GM19035 (cell line): ENCODE measurements at regions not wholly inside any gene's neighbourhood (a gene's known extent, or its start where the extent isn't known, plus 50 kb on each side); places are given as distances from the start of the nearest gene placed in this dataset.

Experiments used
- ATAC-seq: cut with Tn5 transposase; IDR thresholded peaks from one replicate; pipeline ENCODE4 v1.9.1; 2021; ENCODE audit not compliant: unreplicated experiment

GRCh38 chr6:23454080-23454976 is 671.7 kb upstream of the NRSN1 start:
- no peak for ATAC-seq

GRCh38 chr6:23455754-23456153 is 670.3 kb upstream of the NRSN1 start:
- no peak for ATAC-seq

GRCh38 chr6:23456396-23456795 is 669.6 kb upstream of the NRSN1 start:
- ATAC-seq = no peak

GRCh38 chr6:23457321-23457720 is 668.7 kb upstream of the NRSN1 start:
- ATAC-seq = no peak

GRCh38 chr6:23465912-23466311 is 660.1 kb upstream of the NRSN1 start:
- ATAC-seq = no peak

GRCh38 chr6:23477586-23477985 is 648.4 kb upstream of the NRSN1 start:
- no peak for ATAC-seq

GRCh38 chr6:23478312-23478711 is 647.7 kb upstream of the NRSN1 start:
- ATAC-seq = no peak

- no peak for ATAC-seq
Measured at GRCh38 chr6:23483896-23484295, 642.1 kb upstream of the NRSN1 start.

- no peak for ATAC-seq
Measured at GRCh38 chr6:23494367-23494766, 631.6 kb upstream of the NRSN1 start.

- ATAC-seq = no peak
Measured at GRCh38 chr6:23498013-23498412, 628.0 kb upstream of the NRSN1 start.

- ATAC-seq = no peak
Measured at GRCh38 chr6:23499549-23499948, 626.5 kb upstream of the NRSN1 start.

- ATAC-seq = no peak
Measured at GRCh38 chr6:23503173-23503572, 622.8 kb upstream of the NRSN1 start.

- no peak for ATAC-seq
Measured at GRCh38 chr6:23505026-23505425, 621.0 kb upstream of the NRSN1 start.

- no peak for ATAC-seq
Measured at GRCh38 chr6:23510778-23511510, 615.1 kb upstream of the NRSN1 start.

GRCh38 chr6:23511817-23512216 is 614.2 kb upstream of the NRSN1 start:
- no peak for ATAC-seq

- ATAC-seq = no peak
Measured at GRCh38 chr6:23518294-23518693, 607.7 kb upstream of the NRSN1 start.

- ATAC-seq = no peak
Measured at GRCh38 chr6:23522792-23523547, 603.0 kb upstream of the NRSN1 start.

- ATAC-seq = no peak
Measured at GRCh38 chr6:23523771-23524170, 602.2 kb upstream of the NRSN1 start.

GRCh38 chr6:23524548-23524947 is 601.5 kb upstream of the NRSN1 start:
- no peak for ATAC-seq

GRCh38 chr6:23526526-23526925 is 599.5 kb upstream of the NRSN1 start:
- no peak for ATAC-seq

- no peak for ATAC-seq
Measured at GRCh38 chr6:23529902-23530301, 596.1 kb upstream of the NRSN1 start.

- no peak for ATAC-seq
Measured at GRCh38 chr6:23531666-23532065, 594.3 kb upstream of the NRSN1 start.
